HG02798 (cell line): ENCODE measurements at regions not wholly inside any gene's neighbourhood (a gene's known extent, or its start where the extent isn't known, plus 50 kb on each side); places are given as distances from the start of the nearest gene placed in this dataset.
A peak's percentile ranks its signal among the peaks of the same experiment; 100 is the strongest.

Experiments
- ATAC-seq: cut with Tn5 transposase; IDR thresholded peaks from one replicate; pipeline ENCODE4 v1.9.1; 2021; ENCODE audit warnings: mild to moderate bottlenecking; ENCODE audit not compliant: unreplicated experiment, poor library complexity

DNA sequence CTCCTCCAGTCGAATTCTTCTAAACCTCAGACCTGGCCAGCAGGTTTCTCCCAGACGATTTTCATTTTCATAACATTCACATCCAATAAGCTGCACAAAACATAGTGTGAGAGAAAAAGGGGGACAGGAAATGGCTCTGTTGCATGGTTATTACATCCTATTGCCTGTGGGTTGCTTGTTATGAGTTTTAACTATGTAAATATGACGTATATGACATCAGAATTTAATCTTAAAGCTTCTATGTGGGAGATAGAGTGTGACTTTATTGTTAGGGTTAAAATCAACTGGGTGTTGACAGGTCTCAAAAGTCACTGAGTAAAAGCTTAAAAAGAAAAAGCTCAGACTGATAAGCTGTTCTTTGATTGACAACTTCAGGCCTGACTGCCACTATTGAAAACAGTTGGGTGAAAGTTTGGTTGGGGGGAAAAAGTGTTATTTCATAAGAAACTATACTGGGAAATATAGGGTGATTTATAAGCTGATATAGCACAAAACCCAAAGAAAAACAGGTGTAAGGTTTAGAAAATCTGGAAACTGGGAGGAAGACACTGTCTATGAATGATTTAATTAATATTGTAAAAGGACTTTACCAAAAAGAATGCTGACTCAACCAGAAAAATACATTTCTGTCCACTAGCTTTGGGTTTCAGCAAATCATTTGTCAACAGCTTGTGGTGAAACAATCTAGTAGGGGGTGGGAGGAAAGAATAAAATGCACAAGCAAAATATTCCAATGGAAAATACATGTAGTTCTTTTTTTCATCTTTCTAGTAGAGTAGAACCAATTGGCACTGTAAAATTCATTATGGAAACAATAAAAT lies 134.1 kb upstream of the CEP162 start:
- ATAC-seq, result no peak

DNA sequence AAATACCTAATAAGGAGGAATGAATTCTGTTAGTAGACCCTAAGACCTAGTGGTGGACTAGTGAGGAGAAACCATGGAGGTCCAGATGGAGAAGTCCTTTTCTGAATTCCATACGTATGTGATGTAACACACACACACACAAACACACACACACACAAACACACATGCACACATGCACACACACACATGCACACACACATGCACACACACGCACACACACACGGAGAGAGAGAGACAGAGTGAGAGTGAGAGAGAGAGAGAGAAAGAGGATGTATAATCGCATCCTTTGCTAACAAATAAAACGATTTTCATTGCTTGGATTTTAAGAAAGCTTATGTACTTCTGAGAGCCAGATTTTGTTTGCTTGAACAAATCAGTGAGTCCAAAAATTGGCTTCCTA lies 132.6 kb upstream of the CEP162 start:
- no peak for ATAC-seq

DNA sequence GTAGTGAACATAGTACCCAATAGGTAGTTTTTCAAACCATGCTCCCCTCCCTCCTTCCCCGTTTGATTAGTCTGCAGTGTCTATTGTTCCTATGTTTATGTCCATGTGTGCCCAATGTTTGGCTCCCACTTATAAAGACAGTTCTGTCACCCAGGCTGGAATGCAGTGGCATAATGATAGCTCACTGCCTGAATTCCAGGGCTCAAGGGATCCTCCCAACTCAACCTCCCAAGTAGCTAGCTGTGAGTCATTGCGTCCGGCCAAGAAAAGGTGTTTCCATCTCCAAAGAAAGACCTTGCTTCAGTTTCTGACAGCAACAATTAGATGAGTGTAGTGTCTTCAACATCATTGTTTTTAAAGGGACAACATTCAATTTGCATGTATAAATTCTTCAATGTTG lies 131.1 kb upstream of the CEP162 start:
- no peak for ATAC-seq

DNA sequence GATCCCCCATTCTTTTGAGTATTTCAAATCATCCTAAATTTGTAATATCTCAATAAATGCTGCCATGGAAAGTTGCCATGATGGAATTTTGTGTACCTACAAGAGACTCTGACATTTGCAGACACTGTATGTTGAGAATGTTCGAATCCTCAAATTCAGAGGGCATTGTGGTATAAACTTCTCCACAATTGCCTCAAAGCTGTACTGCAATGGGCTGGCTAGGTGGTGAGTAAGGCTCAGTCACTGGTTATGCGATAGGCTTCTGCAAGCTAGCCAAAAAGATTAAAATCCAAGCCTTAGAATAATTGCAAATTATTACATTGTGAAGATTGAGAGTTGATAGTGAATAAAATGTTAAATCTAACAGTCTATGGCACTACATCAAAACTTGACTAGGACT lies 130.2 kb upstream of the CEP162 start:
- ATAC-seq, result no peak

DNA sequence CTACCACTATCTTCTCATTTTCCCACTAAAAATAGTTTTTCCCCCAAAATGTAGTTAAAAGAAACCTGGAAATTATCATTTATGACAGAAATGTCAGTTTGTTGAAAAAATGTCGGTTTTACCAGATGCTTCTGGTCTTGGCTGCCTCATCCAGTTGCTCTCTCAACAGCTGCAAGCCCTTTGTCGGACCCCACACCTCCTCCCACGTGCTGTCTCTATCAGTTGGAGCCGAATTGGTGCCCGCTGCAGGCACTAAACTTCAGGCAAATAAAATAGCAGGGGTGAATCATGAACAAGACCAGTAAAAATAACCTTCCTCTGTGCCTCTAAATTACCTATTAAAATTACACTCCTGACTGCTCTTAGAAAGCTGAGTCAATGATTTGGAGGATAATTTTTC lies 129.5 kb upstream of the CEP162 start:
- no peak for ATAC-seq

DNA sequence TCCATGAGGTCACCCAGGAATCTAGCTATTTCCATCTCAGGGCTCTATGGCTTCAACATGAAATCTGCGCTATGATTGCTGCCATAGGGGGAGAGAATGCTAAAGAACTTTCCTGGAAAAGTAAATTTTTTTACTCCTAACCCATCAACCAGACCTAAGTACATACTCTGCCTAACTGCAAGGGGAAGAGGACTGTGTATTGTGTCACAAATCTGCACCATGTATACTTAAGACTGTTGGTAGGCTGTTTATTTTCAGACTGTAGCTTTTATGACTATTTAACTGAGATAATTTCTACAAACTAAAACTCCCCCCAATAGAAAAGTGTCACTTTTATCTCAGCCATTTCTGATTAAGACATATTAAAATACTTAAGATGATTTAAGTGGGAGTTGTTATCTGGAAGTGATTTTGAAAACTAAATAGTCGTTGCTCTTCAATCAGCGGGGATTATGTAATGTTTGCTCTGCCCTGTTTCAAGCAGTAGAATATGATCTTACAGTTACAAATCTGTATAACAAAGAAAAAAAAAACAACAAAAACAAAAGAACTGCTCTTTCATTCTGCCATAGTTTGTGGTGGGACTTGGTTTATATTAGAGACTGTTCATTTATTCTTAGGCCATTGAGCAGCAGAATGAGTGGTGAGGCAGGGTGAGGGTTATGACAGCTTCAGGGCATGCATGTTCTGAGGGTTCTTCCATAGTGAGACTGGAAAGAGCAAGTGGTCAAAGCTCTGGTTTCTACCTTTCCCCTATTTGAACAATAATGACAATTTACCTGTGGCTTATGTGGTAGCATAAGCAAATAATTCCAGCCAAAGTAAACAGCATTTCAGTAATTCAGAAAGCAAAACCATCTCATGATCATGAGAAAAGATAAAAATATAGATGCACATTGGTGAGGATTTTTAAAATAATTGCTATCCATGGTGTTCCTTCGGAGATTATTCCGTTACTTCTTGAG lies 126.3 kb upstream of the CEP162 start:
- no peak for ATAC-seq

DNA sequence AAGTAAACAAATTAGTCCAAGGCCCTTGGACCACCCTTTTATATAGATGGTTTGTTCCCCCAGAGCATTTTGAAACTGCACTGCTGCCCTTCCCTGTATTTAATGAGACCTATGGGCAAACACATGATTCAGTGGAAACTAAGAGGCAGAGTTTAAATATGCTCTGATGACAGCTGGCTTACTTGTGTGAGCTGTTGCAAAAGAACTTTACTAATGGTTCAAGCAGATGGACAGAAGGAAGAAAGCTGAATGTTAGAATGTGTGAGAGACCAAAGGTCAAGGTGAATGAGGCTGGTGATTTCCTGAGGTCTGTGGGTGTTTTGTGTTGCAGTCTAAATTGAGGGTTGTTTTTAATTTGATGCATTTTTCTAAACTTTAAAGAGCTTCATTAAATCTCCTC lies 123.0 kb upstream of the CEP162 start:
- no peak for ATAC-seq

DNA sequence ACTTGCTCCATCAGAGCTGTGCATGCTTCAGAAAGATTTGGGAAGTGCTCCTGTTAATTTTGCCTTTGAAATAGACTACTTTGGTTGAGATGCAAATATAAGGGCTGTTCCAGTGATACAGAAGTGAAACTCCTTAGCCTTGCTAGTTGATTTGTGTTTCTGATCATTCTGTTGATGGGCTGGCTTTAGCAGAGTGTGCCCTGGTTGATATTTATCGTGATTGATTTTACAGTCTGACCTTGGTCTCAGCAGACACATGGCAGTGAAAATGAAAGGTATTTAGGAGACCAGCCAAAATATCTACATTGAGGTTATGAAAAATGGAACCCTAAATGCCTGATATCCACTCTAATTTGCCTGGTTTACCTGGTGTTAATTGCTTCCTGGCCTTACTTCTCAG lies 122.1 kb upstream of the CEP162 start:
- no peak for ATAC-seq

DNA sequence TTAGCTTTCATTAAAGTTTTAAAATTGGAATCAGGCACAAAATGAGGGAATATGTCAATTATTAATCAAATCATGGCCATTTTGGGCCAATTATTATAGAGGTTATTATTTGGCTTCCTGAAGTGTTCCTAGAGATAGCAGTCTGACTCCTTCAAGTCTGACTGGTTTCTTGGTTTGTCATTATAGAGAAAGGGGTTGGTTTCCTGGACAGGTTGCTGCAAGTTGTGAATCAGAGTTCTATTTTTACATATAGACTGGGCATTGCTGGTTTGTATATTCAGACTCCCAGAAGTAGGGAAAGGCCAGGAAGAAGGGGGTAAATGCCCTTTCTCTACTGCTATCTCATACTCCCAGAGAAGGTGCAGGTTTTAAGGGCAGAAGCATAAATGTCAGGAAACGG lies 121.4 kb upstream of the CEP162 start:
- ATAC-seq, result no peak

DNA sequence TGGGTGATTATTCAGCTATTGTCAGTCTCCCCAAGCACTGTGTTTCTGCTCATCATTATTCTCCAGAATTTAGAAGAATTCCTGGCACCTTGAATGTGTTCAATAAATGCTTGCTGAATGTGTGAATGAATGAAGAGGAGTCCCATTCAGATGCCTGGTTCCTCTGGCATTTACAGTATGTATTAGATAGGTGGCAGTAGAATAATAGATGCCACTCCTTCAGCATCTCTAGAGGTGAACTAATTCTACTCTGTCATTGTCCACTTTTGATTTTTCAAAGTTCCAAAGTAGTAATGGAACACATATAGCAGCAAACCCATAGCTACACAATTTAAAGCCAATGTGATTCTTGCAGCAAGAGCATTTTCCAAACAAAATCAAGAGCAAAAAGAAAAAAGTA lies 118.9 kb upstream of the CEP162 start:
- no peak for ATAC-seq

DNA sequence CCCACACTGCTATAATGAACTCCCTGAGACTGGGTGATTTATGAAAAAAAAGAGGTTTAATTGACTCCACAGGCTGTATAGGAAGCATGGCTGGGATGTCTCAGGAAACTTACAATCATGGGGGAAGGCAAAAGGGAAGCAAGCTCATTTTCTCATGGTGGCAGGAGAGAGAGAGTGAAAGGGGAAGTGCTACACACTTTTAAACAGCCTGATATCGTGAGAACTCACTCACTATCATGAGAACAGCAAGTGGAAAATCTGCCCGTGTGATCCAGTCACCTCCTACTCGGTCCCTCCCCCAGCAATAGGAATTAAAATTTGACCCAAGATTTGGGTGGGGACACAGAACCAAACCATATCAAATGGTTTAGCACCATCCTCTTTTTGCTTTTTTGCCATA lies 116.6 kb upstream of the CEP162 start:
- ATAC-seq, result no peak

DNA sequence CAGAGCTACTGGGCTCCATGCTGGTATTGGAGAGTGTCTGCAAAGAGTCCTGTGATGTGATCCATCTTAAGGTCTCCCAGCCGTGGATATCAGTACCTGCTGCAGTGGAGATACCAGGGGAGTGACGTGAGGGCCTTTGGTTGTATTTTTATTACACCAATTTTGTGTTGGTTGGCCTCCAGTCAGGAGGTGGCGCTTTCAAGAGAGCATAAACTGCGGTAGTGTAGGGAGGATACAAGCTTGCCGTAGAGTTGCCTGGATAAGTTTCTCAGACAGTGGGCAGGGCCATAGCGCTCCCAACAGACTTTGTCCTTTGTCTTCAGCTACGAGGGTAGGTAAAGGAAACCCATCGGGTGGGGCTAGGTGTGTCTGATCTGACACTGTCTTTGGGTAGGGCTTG lies 113.0 kb upstream of the CEP162 start:
- ATAC-seq, result no peak

DNA sequence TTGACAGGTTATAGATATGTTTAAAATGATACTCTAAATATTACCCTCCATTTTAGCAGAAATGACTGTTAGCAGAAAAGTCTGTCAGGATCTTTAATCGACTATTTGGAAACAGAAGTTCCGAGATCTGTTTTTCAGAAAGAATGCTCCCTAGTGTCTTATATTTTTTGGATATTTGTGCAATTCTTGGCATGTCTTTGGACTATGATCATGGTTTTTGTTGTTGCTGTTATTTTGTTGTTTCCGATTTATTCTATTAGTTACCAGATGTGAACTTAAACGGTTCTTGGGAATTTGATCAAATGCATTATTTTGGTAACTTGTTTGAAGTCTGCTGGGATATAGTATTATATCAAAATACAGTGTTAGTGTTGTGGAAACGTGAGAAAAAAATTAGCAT lies 106.4 kb upstream of the CEP162 start:
- ATAC-seq, result no peak

DNA sequence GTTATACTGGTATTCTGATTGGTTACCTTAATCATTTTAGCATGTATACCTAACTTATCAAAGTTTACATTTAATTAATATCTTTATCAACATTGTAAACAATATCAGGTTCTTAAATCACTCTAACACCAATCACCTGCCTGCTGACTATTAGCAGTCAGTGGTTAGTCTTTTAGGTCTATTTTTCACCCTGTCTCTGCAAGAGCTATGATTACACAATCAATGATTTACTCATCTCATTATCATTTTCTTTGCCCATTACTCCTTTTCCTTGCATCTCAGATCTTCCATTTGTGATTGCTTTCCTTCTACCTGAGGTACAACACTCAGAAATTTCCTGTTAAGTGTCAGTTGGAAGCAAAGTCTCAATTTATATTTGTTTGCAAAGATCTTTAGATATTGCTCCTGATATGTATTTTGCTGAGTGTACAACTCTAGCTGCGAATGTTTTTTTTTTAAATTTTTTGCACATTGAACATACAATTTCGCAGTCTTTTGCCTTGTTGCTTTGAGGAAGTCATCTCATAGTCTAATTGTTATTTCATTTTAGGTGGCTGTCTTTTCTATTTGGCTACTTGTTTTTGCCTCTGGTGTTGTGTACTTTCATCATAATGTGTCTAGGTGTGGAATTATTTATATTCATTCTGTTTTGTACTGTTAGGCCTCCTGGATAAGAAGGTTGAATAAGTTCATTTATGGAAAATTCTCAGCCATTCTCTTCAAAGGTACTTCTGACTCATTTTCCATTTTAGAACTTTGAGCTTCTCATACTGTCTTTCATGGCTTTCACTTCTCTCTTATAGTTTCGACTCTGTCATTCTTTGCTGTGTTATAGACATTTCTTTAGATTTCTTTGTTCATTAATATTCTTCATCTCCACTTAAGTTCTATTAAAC lies 104.9 kb upstream of the CEP162 start:
- ATAC-seq, result peak; percentile 94

DNA sequence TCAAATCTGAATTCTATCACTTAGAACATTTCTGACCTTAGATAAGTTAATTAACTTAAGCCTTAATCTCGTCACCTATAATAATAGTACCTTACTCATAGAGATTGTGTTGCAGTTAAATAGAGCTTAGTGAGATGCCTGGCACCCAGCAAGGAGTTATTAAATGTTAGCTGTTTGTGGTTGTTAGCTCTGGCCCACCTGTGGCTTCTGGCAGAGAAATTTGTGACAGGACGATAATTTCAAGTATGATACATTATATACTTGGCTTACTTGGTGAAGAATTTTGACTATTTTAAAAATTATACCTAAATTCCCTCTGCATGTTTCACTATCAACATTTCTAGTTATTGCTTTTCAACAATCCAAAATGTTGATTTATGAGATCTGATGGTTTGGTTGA lies 102.9 kb upstream of the CEP162 start:
- ATAC-seq, result no peak

DNA sequence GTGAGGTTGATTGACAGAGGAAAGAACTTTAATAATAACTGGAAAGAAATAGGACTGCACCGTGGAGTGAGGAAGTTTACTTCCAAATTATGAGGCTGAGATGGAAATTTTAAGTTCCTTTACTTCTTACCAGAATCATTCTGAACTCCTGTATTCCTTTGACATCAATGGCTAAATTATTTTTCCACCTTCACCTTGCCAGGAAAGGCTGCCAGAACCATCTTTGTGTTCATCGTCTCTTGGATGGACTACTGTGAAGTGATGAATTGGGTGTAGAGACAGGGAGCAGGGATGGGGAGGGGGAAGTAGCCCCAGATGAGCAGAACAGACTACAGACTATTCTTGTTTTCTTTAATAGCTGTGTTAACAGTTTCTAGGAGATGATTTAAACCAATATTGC lies 102.1 kb upstream of the CEP162 start:
- no peak for ATAC-seq

DNA sequence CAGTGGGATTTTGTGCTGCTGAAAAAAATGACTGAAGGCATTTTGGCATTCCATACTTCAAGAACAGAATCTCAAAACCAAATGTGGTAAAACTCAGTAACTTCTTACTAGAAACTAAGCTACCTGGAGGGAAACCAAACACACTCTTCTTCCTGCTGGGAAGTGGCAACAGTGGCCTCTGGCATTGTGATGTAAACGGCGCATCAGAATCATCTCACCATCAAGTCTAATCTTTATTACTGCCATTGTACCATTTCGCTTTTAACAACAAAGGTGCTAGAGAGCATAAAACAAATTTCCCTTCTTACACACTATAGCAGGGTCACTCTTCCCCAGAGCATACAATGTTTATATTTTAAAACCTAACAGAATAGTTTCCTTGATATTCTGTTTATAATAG lies 101.6 kb upstream of the CEP162 start:
- ATAC-seq, result no peak

DNA sequence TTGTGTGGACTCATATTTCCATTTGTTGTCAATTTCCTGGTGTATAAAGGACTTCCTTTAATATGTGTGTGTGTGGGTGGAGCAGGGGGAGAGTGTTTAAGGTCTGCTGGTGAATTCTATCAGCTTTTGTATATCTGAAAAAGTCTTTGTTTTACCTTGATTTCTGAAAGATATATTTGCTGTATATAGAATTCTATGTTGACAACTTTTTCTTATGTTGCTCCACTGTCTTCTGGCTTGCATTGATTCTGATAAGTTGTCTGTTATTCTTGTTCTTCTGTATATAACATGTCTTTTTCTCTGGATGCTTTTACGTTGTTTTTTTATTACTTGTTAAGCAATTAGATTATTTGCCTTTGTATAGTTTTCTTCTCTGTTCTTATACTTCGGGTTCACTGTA lies 90.0 kb upstream of the CEP162 start:
- no peak for ATAC-seq

DNA sequence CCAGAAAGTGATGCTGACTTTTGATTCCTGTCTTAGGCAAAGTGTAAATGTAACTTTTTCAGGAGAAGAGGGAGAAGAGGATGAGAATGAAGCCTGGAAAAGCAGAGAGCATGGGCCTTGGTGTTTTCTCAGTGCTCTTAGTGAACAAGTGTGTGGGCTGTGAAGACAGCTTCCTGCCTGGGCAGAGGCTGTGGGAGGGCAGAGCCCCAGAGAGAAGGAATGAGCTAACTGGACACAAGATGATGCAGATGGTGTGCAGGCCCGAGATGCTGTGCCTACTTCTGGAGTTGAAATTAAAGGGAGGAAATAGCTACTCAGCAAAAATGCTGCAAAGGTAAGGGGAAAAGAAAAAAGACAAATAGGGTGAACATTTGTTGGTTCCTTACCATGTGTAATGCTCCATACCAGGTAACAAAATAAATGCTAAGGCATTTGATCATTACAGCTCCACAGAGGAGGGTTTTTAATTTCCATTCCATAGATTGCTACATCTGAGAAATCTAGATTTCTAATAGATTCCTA lies 87.0 kb upstream of the CEP162 start:
- peak; percentile 37 for ATAC-seq

DNA sequence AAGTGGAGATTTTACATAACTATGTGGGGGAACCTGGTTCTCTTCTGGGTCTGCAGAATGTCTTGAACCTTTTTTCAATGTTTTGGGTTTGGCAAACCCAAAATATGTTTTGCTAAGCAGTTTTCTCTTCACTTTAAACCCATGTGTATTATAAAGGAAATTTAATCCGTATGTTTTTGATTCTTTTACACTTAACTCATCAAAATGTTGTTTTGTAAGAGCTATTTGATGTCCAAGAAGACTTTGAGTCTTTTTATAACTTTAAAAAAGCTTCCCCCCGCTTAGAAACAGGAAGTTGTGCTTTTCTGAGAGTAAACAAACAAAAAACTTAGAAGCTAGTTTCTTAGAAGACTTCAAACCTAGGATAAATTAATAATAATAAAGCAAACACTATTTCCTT lies 81.9 kb upstream of the CEP162 start:
- no peak for ATAC-seq
